HCT116 (cell line): ENCODE measurements at regions not wholly inside any gene's neighbourhood (a gene's known extent, or its start where the extent isn't known, plus 50 kb on each side); places are given as distances from the start of the nearest gene placed in this dataset.

ENCODE experiments used
- ATAC-seq: fragments of 200-7000 bp; cut with Tn5 transposase; 2 replicates; pipeline ENCODE4 v1.9.1; 2020; ENCODE audit warnings: mild to moderate bottlenecking, moderate library complexity
- BruUV-seq: library from RNA; stranded (reverse); fragments of 400-500 nt; replicated peaks from 2 replicates; lab custom pipeline; 2021; lab: Mats Ljungman, UMichigan
- CTCF ChIA-PET: fragments of 300-600 bp; sonication (Branson Sonifier 250); formaldehyde crosslinking; loops from one replicate; lab custom pipeline; 2021; ENCODE audit warnings: antibody characterized with exemption; lab: Charles Lee
- POLR2A ChIA-PET: fragments of 300-600, 350-600 bp; sonication (Branson Sonifier 250); formaldehyde crosslinking; loops from one replicate; lab custom pipeline; 2021; ENCODE audit warnings: antibody characterized with exemption; lab: Charles Lee
- RAD21 ChIA-PET, 2 experiments: fragments of 300-600 bp; sonication (Branson Sonifier 250); formaldehyde crosslinking; loops; one replicate each; lab custom pipeline; 2023; ENCODE audit warnings: low total read pairs in 2 of 2; ENCODE audit not compliant: uncharacterized antibody in 2 of 2, unreplicated experiment in 2 of 2, low non-redundant PET in 1 of 2; lab: Charles Lee
- DNase-seq: peaks from one replicate; pipeline ENCODE4 v3.0.0-alpha.2; 2010; ENCODE audit warnings: low read depth, low spot score
- H2AFZ ChIP-seq: fragments of 200-600 bp; shearing (Covaris generic), sonication (generic); 2 replicates; pipeline ENCODE4 v1.6.1; 2017; ENCODE audit warnings: low read depth, mixed run types, mixed read lengths, antibody characterized with exemption, low read length; ENCODE audit not compliant: poor library complexity, severe bottlenecking
- H3K27ac ChIP-seq: 2 replicates; pipeline ENCODE4 v1.5.1; 2012; ENCODE audit warnings: low read depth, low read length
- H3K27me3 ChIP-seq: fragments of 200-600 bp; sonication (generic); 2 replicates; pipeline ENCODE4 v1.6.1; 2016; ENCODE audit warnings: mixed run types, low read length, mixed read lengths; ENCODE audit not compliant: insufficient read depth
- H3K36me3 ChIP-seq, 2 experiments: fragments of 200-500 bp in 1 of 2; fragments of 200-600 bp in 1 of 2; sonication (Bioruptor generic) in 1 of 2; sonication (generic) in 1 of 2; 2 replicates each; pipeline versions ENCODE4 v1.5.1 to v1.6.1; 2014 to 2016; ENCODE audit warnings: low read length in 2 of 2, inconsistent platforms in 1 of 2, mixed read lengths in 1 of 2, mixed run types in 1 of 2; ENCODE audit not compliant: insufficient read depth in 2 of 2, control insufficient read depth in 1 of 2
- H3K4me1 ChIP-seq, 2 experiments: fragments of 200-600 bp in 1 of 2; sonication (generic) in 1 of 2; 2 replicates each; pipeline versions ENCODE4 v1.5.1 to v1.6.1; 2012 to 2017; ENCODE audit warnings: low read length in 2 of 2, inconsistent platforms in 1 of 2, mild to moderate bottlenecking in 1 of 2, mixed read lengths in 1 of 2, mixed run types in 1 of 2, moderate library complexity in 1 of 2; ENCODE audit not compliant: insufficient read depth in 2 of 2, control insufficient read depth in 1 of 2
- H3K4me2 ChIP-seq: fragments of 200-600 bp; sonication (generic); 2 replicates; pipeline ENCODE4 v1.6.1; 2017; ENCODE audit warnings: mixed run types, low read length, mixed read lengths
- H3K4me3 ChIP-seq, 2 experiments: fragments of 200-600 bp in 1 of 2; sonication (generic) in 1 of 2; replicated peaks in 1 of 2; 2 replicates each; pipeline ENCODE4 v1.5.1; 2011 to 2016; ENCODE audit warnings: low read length in 2 of 2, control low read depth in 1 of 2, low read depth in 1 of 2, mild to moderate bottlenecking in 1 of 2, mixed read lengths in 1 of 2, mixed run types in 1 of 2
- H3K79me2 ChIP-seq: fragments of 200-600 bp; sonication (generic); 2 replicates; pipeline ENCODE4 v1.6.1; 2017; ENCODE audit warnings: mild to moderate bottlenecking, mixed run types, low read length, moderate library complexity, mixed read lengths; ENCODE audit not compliant: insufficient read depth
- H3K9ac ChIP-seq: fragments of 200-600 bp; sonication (generic); 2 replicates; pipeline ENCODE4 v1.6.1; 2016; ENCODE audit warnings: low read length, mixed read lengths
- H3K9me2 ChIP-seq: fragments of 200-600 bp; sonication (generic), shearing (Covaris generic); 2 replicates; pipeline ENCODE4 v1.6.1; 2017; ENCODE audit warnings: mixed run types, mild to moderate bottlenecking, moderate library complexity; ENCODE audit not compliant: insufficient read depth
- H3K9me3 ChIP-seq, 2 experiments: fragments of 200-500 bp in 1 of 2; fragments of 200-600 bp in 1 of 2; sonication (Bioruptor generic) in 1 of 2; sonication (generic) in 1 of 2; 2 replicates each; pipeline ENCODE4 v1.6.1; 2014 to 2017; ENCODE audit warnings: low read length in 2 of 2, mixed read lengths in 2 of 2, inconsistent platforms in 1 of 2, low read depth in 1 of 2, mild to moderate bottlenecking in 1 of 2, mixed run types in 1 of 2, moderate library complexity in 1 of 2; ENCODE audit not compliant: control insufficient read depth in 1 of 2, insufficient read depth in 1 of 2
- H4K20me1 ChIP-seq: fragments of 200-600 bp; sonication (generic), shearing (Covaris generic); 2 replicates; pipeline ENCODE4 v1.6.1; 2017; ENCODE audit warnings: mixed run types, mild to moderate bottlenecking, moderate library complexity; ENCODE audit not compliant: insufficient read depth
- CEBPB ChIP-seq: IDR thresholded peaks from 2 replicates; pipeline ENCODE4 v1.6.1; 2012; ENCODE audit warnings: low read depth
- CTCF ChIP-seq, 3 experiments: fragments of 200-600 bp in 1 of 3; sonication (generic) in 1 of 3; IDR thresholded peaks in 2 of 3; conservative IDR thresholded peaks in 1 of 3; 2 replicates each; pipeline ENCODE4 v1.5.1; 2012 to 2017; ENCODE audit warnings: low read depth in 2 of 3, low read length in 2 of 3, antibody characterized with exemption in 1 of 3, borderline replicate concordance in 1 of 3, control low read depth in 1 of 3, mild to moderate bottlenecking in 1 of 3, mixed read lengths in 1 of 3, mixed run types in 1 of 3, moderate library complexity in 1 of 3; ENCODE audit not compliant: insufficient read depth in 1 of 3
- EGR1 ChIP-seq: IDR thresholded peaks from 2 replicates; pipeline ENCODE4 v1.6.1; 2012; ENCODE audit warnings: low read depth
- ELF1 ChIP-seq: IDR thresholded peaks from 2 replicates; pipeline ENCODE4 v1.6.1; 2012; ENCODE audit warnings: low read depth, borderline replicate concordance
- EZH2 ChIP-seq: fragments of 200-600 bp; sonication (generic); IDR thresholded peaks from 2 replicates; pipeline ENCODE4 v1.6.1; 2017; ENCODE audit warnings: antibody characterized with exemption, mixed run types
- EZH2phosphoT487 ChIP-seq: fragments of 200-600 bp; IDR thresholded peaks from 2 replicates; pipeline ENCODE4 v1.6.1; 2018; ENCODE audit warnings: antibody characterized with exemption, borderline replicate concordance
- FOSL1 ChIP-seq: IDR thresholded peaks from 2 replicates; pipeline ENCODE4 v1.6.1; 2012; ENCODE audit warnings: low read depth
- JUND ChIP-seq: IDR thresholded peaks from 2 replicates; pipeline ENCODE4 v1.6.1; 2012
- MAX ChIP-seq: IDR thresholded peaks from 2 replicates; pipeline ENCODE4 v1.6.1; 2012
- POLR2AphosphoS5 ChIP-seq: IDR thresholded peaks from 2 replicates; pipeline ENCODE4 v1.6.1; 2011; ENCODE audit warnings: mild to moderate bottlenecking, low read depth, low read length, moderate library complexity
- RAD21 ChIP-seq: IDR thresholded peaks from 2 replicates; pipeline ENCODE4 v1.6.1; 2012; ENCODE audit warnings: low read depth, mild to moderate bottlenecking
- SIN3A ChIP-seq: IDR thresholded peaks from 2 replicates; pipeline ENCODE4 v1.6.1; 2012; ENCODE audit warnings: low read depth
- SRF ChIP-seq: IDR thresholded peaks from 2 replicates; pipeline ENCODE4 v1.6.1; 2012; ENCODE audit warnings: low read depth
- TCF7L2 ChIP-seq: IDR thresholded peaks from 2 replicates; pipeline ENCODE4 v1.7.0; 2011; ENCODE audit warnings: borderline replicate concordance, inconsistent platforms; ENCODE audit not compliant: insufficient read depth, insufficient read length; ENCODE audit errors: extremely low read depth
- YY1 ChIP-seq: IDR thresholded peaks from 2 replicates; pipeline ENCODE4 v1.6.1; 2011; ENCODE audit warnings: low read length, low read depth, moderate library complexity, mild to moderate bottlenecking; ENCODE audit not compliant: insufficient replicate concordance; ENCODE audit errors: extremely low read depth
- ZFX ChIP-seq: fragments of 450-650 bp; IDR thresholded peaks from 2 replicates; pipeline ENCODE4 v1.6.1; 2017
- ZNF274 ChIP-seq: fragments of 200-500 bp; sonication (Bioruptor generic); IDR thresholded peaks from 2 replicates; pipeline ENCODE4 v1.6.1; 2014; ENCODE audit warnings: mild to moderate bottlenecking, low read depth, low read length, inconsistent platforms
- intact Hi-C: fragments of 100-400 bp; cut with micrococcal nuclease; formaldehyde crosslinking; loops from 2 replicates; pipeline ENCODE4 v1.10.0; 2022
- TF ChIP-seq, protein P1 (sequence below): IDR thresholded peaks from 2 replicates; pipeline ENCODE4 v1.6.1; 2011; ENCODE audit warnings: mild to moderate bottlenecking, low read length, moderate library complexity; ENCODE audit not compliant: insufficient replicate concordance; ENCODE audit errors: extremely low read depth
- TF ChIP-seq, protein P2 (sequence below): IDR thresholded peaks from 2 replicates; pipeline ENCODE4 v1.6.1; 2012; ENCODE audit warnings: low read depth
- TF ChIP-seq, protein P3 (sequence below): IDR thresholded peaks from 2 replicates; pipeline ENCODE4 v1.6.1; 2012

DNA sequence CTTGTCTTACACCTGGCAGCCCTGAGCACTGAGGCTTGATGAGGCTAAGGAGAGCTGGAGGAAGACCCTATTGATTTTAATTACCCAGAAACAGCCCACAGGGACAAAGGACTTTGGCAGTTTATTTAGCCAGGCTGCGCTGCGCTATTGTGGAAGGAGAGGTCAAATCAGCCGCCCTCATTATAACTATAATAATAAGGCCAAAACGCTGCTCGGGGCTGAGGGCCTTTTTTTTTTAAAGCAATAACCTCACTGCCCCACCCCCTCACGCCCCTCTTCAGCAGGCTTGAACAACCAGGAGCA, 60.6 kb upstream of the NKX1-1 start:
- Histone ChIP-seq H3K9me2 (no peaks in the 10 kb centered on the region), H2AFZ (no peak overlapping the region), H3K9ac (no peak overlapping the region), H3K9me3 (peaks cover 0 to 10% of the 10 kb centered on the region in 2 experiments; a peak in 2 of 4 replicates), H3K27me3 (no peaks in the 10 kb centered on the region), H3K27ac (no peak overlapping the region), H3K4me1 (peaks cover 0 to 8% of the 10 kb centered on the region in 2 experiments; a peak in 1 of 4 replicates), H3K79me2 (no peaks in the 10 kb centered on the region), H4K20me1 (no peaks in the 10 kb centered on the region), H3K4me3 (no peak overlapping the region), H3K36me3 (no peaks in the 10 kb centered on the region), H3K4me2 (no peak overlapping the region)
- DNase-seq = no peak
- POLR2A ChIA-PET = no interaction called here
- no TSS peak for BruUV-seq
- CTCF ChIA-PET = no interaction called here
- intact Hi-C loops = no loop called here
- ATAC-seq = no peak
- RAD21 ChIA-PET = no interaction called here
- no peak for TF ChIP-seq YY1
- no peak for TF ChIP-seq CTCF (IDR thresholded peaks at IDR 0.05 in 2 of 3, conservative IDR thresholded peaks at IDR 0.05 in 1 of 3; ENCODE audit: borderline replicate concordance in 1 of 3, insufficient read depth in 1 of 3, low read depth in 2 of 3, low read length in 2 of 3)
- TF ChIP-seq MAX = no peak
- TF ChIP-seq, protein P1, sequence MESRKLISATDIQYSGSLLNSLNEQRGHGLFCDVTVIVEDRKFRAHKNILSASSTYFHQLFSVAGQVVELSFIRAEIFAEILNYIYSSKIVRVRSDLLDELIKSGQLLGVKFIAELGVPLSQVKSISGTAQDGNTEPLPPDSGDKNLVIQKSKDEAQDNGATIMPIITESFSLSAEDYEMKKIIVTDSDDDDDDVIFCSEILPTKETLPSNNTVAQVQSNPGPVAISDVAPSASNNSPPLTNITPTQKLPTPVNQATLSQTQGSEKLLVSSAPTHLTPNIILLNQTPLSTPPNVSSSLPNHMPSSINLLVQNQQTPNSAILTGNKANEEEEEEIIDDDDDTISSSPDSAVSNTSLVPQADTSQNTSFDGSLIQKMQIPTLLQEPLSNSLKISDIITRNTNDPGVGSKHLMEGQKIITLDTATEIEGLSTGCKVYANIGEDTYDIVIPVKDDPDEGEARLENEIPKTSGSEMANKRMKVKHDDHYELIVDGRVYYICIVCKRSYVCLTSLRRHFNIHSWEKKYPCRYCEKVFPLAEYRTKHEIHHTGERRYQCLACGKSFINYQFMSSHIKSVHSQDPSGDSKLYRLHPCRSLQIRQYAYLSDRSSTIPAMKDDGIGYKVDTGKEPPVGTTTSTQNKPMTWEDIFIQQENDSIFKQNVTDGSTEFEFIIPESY = no peak
- TF ChIP-seq ELF1 = no peak
- TF ChIP-seq CEBPB = no peak
- TF ChIP-seq ZNF274 = no peak
- TF ChIP-seq SIN3A = no peak
- TF ChIP-seq EZH2phosphoT487 = no peak
- no peak for TF ChIP-seq JUND
- no peak for TF ChIP-seq EZH2
- no peak for TF ChIP-seq EGR1
- TF ChIP-seq TCF7L2 = no peak
- TF ChIP-seq RAD21 = no peak
- TF ChIP-seq, protein P2, sequence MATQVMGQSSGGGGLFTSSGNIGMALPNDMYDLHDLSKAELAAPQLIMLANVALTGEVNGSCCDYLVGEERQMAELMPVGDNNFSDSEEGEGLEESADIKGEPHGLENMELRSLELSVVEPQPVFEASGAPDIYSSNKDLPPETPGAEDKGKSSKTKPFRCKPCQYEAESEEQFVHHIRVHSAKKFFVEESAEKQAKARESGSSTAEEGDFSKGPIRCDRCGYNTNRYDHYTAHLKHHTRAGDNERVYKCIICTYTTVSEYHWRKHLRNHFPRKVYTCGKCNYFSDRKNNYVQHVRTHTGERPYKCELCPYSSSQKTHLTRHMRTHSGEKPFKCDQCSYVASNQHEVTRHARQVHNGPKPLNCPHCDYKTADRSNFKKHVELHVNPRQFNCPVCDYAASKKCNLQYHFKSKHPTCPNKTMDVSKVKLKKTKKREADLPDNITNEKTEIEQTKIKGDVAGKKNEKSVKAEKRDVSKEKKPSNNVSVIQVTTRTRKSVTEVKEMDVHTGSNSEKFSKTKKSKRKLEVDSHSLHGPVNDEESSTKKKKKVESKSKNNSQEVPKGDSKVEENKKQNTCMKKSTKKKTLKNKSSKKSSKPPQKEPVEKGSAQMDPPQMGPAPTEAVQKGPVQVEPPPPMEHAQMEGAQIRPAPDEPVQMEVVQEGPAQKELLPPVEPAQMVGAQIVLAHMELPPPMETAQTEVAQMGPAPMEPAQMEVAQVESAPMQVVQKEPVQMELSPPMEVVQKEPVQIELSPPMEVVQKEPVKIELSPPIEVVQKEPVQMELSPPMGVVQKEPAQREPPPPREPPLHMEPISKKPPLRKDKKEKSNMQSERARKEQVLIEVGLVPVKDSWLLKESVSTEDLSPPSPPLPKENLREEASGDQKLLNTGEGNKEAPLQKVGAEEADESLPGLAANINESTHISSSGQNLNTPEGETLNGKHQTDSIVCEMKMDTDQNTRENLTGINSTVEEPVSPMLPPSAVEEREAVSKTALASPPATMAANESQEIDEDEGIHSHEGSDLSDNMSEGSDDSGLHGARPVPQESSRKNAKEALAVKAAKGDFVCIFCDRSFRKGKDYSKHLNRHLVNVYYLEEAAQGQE = no peak
- no peak for TF ChIP-seq SRF
- TF ChIP-seq, protein P3, sequence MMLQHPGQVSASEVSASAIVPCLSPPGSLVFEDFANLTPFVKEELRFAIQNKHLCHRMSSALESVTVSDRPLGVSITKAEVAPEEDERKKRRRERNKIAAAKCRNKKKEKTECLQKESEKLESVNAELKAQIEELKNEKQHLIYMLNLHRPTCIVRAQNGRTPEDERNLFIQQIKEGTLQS = no peak
- no peak for TF ChIP-seq ZFX
- TF ChIP-seq FOSL1 = no peak
- no peak for TF ChIP-seq POLR2AphosphoS5
